Activated CD8-positive, alpha-beta memory T cell treated with anti-CD3 and anti-CD28 coated beads, Interleukin-2, amount 50 U/mL, for 24 hours (primary cell): ENCODE measurements at regions not wholly inside any gene's neighbourhood (a gene's known extent, or its start where the extent isn't known, plus 50 kb on each side); places are given as distances from the start of the nearest gene placed in this dataset.
"Not testable (repeated sequence)": the region's sequence is repeated elsewhere in the genome, so short reads cannot be mapped to it uniquely, and the experiment has no call there.

ENCODE experiments used
- DNase-seq: peaks from one replicate; pipeline ENCODE4 v3.0.0-alpha.2; 2020; ENCODE audit errors: extremely low read depth

DNA sequence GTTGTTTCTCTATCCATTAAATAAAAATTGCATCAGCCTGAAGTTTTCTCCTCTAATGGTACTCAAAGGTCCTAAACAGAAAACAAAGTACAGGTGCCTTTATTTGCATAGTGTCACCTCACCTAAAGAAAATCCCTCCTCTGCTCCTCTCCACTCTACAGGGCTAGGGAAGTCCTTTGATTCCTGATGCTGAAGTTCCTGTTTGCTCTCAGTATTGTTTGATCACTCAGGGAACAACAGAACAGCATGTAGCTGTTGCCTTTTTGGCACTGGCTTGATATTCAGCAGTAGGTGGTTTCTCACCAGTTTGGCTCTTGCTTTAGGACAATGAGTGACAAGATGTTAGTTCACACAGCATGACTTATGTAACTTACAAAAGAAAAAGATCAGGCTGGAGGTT lies 156.2 kb upstream of the SLC7A11 start:
- DNase-seq, result no peak

DNA sequence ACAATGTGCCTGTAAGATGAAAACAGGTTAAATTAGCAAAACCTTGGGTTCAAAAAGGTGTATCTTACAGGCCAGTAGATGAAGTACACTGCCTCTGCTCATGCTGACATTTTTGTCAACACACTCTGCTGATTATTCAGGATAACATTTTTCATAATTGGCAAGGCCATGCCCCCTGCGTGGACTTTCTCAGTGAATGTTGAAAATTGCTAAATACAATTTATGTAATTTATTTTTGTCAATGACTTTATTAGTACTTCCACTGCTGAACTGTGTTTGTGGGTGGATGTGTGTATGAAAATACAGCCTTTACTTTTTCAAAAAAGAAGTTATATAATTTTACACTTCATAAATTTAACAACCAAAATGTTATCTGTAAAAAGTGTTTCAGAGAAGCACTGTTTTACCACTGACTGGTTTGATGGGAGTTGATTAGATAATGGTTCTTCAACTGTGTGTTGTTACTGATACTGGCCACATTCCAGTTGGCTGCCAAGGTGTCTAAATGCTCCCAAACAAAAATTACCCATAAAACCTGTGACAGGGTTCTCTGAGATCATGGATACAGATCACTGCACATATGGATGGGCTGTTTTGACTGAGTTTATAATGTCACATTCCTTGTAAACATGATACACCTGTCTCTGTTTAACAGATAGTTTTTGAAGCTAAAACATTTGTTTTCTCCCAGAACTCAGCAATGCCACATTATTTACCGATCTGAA lies 151.9 kb upstream of the SLC7A11 start:
- no peak for DNase-seq

DNA sequence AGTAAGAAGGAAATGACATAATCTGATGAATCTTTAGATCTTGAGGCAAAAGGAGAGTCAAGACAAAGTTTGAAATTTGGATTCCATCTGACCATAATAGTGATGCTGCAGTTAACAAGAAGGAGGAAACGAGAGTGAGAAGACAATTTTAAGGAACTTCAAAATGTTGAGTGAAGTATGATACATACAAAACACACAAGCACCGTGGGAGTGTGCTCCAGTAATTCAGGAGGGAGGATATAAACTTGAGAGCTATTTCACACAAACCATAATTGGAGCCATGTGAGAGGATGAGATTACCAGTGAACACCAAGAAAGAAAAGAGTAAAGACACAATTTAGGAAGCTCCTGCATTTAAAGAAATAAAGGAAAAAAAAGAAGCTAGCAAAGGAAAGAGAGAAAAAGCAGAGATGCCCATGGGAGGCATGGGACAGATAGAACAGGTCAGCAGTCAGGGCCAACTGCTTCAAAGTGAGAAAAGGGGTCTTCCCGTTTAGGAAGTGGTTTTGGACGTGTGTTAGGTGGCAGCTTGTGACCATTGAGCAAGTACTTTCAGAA lies 150.7 kb upstream of the SLC7A11 start:
- no peak for DNase-seq

DNA sequence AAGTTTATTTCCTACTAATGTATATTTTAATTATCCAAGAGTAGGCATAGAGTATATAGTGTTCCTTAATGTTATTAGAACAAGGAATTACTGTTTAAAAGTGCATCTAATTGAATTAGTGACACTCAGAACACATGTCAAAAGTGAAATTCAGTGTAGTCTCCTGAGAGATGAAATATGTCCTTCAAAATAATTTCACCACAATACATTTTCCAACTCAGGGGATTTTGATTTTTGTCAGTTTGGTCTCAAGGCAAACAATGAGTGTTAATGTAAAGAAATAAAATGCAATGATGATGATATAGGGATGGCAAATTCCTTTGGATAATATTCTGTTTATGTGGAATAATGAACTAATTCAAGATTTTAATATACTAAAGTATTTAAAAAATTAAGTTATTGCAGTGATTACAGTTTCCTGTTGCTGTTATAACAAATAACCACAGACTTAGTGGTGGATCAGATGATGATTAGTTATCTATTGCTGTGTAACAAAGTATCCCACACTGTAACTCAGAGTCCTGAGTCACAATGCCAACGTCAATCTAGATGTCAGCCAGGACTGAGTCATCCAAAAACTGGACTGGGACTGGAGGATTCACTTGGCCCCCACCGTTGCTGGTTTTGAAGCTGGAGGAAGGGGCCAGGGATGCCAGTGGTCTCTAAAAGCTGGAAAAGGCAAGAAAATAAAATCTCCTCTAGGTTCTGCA lies 148.0 kb upstream of the SLC7A11 start:
- DNase-seq, result no peak

DNA sequence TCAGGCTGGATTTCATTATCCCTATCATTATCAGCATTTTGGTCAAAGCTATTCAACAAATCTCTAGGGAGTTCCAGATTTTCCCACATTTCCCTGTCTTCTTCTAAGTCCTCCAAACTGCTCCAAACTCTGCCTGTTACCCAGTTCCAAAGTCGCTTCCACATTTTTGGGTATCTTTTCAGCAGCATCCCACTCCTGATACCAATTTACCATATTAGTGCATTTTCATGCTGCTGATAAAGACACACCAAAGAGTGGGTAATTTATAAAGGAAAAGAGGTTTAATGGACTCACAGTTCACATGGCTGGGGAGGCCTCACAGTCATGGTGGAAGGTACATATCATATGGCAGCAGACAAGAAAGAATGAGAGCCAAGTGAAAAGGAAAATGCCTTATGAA lies 132.8 kb upstream of the SLC7A11 start:
- DNase-seq, result no peak

DNA sequence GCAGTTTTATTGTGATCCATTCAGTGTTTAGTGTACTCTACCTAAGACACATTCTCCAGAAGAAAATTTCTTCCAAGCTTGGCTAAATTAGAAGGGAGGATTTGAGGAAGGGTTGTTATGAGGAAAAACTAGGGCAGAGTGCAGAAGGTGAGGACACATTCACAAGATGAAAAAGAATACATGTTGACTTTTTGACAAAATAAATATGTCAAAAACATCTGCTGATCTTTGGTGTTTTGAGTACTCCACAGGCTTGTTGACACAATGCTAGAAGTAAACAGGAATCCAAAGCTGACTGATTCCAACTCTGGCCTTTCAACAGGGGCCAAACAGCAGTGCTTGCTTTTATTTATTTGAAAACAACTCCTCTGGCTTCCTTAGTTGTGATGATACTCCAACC lies 125.8 kb upstream of the SLC7A11 start:
- no peak for DNase-seq

DNA sequence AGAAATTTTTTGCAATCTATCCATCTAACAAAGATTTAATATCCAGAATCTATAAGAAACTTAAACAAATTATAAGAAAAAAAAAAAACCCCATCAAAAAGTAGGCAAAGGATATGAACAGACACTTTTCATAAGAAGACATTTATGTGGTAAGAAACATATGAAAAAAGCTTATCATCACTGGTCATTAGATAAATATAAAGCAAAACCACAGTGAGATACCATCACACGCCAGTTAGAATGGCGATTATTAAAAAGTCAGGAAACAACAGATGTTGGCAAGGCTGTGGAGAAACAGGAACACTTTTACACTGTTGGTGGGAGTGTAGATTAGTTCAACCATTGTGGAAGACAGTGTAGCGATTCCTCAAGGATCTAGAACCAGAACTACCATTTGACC lies 110.3 kb upstream of the SLC7A11 start:
- not testable (repeated sequence) for DNase-seq

DNA sequence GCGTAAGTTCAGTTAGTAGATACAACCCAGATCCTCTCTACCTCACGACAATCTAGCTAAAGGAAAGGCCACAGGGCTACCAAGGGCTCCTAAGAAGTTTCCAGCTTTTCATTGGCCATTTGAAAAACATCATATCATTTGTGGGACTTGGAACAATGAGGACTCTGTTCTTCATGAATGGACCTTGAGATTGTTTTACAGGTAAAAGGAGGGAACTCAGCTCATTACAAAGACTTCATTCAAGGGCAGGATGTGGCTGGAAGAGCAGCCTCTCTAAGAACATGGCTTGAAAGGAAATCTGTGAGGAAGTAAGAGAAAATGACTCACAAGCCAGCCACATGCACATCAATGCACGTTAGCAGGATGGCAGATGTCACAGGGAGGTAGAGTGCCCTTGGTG lies 105.9 kb upstream of the SLC7A11 start:
- no peak for DNase-seq

DNA sequence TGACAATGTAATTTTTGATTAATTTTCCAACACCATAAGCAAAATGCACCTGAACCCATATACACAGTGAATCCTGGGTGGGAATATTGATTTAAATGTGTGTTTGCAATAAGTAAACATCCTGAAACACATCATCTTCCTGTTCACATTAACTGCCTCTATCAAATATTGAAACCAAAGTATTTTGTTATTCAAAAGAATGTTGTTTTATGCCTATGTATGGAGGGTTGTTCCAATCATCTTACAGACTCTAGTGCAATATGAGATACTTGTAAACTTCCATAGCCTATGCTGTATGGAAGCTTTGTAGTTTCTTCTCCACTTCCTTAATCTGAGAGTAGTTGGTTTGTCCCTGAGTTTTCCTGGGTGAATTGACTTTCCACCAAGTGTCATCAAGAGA lies 105.4 kb upstream of the SLC7A11 start:
- DNase-seq, result no peak

DNA sequence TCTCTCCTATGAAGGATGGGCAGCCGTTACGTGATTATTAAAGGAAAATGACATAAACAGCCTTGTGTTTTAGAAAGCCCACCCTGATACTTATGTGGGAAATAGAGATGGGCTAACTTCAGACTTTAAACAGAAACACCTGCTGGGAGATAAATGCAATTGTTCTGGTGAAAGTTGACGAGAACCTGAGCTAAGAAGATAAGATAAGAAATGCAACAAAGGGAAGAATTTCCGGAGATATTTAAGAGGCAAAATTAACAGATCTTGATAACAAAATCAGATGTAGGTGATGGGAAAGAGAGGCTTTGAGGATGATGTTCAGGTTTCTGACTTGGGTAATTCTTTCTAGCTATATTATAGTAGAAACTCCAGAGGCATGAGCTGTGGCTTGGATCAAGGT lies 102.7 kb upstream of the SLC7A11 start:
- DNase-seq, result no peak

DNA sequence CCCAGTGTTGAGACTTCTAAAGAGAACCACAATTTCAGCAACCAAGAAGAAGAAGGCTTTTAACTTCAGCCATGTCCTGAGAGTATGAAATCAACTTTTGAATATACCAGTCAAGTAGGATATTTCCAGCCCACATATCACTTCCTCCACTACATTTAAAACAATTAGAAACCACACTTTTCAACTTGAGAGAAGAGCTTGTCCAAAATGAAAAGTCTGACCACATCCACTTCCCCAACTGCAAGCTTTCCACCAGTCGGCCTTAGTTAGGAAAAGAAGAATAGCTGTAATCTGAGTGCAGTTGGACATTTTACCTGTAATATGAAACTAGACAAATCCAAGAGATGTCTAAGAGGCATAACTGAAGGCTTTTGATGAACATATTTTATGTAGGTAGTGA lies 101.9 kb upstream of the SLC7A11 start:
- DNase-seq, result no peak

DNA sequence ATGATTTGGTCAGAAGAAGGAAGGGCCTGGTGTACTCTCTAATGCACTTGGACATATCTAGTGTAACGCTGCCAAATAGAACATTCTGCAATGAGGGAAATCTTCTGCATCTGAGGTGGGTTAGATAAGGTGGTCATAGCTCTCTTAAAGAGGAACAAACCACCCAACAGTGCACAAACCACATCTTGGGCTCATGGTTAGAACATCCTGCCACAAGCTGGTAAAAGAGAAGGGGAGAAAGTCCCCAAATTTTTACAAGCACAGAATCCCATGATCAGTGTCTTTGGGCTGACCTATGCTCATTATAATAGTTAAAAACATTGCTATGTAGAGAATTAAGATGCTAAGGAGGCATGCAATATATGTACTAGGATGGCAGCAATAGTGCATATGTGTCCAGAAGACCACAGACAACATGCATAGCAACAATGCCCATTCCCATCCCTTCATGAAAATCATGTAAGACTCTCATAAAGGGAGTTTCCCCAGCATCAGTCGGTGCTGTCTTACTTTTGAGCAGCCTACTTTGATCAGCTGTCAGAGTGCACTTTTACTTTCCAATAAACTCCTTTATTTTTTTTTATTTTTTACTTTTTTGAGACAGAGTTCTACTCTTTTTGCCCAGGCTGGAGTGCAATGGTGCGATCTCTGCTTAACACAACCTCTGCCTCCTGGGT lies 99.7 kb upstream of the SLC7A11 start:
- DNase-seq, result no peak

DNA sequence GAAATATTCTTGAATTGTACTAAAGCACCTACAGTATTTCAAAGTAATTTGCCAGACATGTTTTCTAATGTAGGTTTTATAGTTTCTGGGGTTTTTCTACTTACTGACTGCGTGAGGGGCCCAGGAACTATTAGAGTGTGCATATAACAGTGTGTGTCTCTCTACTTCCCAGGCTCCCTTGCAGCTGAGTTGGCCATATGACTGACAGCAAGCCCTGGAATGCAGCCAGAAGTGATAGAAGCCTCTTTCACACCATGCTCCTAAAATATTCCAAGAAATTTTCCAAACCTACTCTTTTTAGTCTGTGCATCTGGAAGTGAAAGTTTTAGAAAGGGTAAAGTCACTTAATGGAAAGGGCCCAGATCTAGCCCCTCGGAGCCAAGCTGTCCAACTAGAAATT lies 96.7 kb upstream of the SLC7A11 start:
- no peak for DNase-seq

DNA sequence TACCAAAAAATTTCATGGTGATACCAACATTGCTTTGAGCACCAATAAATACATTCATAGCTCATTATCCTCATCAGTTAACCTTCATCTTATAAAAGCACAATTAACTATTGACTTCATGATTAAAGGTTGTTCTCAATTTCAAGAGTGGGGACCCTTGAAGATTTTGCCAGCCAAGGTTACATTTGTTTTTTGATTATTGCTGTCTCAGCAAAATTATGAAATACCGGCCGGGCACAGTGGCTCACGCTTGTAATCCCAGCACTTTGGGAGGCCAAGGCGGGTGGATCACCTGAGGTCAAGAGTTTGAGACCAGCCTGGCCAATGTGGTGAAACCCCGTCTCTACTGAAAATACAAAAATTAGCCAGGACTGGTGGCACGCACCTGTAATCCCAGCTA lies 96.1 kb upstream of the SLC7A11 start:
- not testable (repeated sequence) for DNase-seq

DNA sequence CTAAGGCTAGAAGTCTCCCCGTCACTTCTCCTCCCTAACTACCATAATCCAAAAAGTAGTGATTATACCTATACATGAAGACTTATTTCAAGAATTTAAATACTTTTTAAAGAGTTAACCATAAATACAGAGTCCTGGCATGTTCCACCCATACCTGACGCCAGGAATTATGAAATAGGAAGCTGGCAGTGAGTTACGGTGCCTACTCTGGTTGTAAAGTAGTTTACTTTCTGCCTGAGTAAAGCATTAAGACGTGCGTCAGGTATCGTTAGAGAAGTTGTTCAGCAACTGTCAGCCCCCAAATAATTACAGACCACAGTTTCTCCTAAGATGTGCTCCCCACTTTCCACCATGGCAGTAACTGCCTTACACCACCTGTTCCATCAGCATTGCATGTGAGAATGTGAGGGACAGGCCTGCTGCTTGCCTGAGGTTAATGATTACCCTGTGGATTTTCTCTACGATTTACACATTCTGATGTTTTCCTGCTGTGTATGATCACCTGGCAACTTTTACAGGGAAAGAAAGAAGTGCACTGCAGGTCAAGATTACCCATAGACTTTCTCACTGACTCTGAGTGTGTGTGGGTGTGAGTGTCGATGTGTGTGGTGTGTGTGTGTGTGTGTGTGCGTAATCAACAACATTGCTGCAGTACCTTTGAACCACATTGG lies 92.3 kb upstream of the SLC7A11 start:
- no peak for DNase-seq

DNA sequence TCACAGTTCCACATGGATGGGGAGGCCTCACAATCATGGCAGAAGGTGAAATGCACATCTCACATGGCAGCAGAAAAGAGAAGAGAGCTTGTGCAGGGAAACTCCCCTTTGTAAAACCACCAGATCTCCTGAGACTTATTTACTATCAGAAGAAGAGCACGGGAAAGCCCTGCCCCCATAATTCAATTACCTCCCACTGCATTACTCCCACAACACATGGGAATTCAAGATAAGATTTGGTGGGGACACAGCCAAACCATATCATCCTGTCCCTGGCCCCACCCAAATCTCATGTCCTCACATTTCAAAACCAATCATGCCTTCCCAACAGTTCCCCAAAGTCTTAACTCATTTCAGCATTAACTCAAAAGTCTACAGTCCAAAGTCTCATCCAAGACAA lies 90.3 kb upstream of the SLC7A11 start:
- DNase-seq, result not testable (repeated sequence)

DNA sequence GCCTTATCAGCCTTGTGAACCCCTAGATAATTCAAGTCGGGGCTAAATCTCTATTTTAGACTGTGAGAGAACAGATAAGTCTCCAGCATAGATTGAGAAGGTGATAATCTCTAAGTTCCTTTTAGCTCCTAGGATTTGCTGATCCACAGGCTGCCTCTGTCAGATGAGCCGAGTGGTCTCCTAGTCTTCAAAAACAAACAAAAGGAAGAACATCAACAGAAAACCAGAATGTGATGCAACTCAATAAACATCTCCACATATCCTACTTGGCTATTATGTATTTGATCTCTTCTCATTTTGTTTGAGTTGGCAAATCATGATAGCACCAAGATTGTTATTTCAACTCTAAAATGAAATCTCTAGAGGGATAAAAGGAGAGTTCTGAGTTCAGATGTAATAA lies 88.4 kb upstream of the SLC7A11 start:
- no peak for DNase-seq

DNA sequence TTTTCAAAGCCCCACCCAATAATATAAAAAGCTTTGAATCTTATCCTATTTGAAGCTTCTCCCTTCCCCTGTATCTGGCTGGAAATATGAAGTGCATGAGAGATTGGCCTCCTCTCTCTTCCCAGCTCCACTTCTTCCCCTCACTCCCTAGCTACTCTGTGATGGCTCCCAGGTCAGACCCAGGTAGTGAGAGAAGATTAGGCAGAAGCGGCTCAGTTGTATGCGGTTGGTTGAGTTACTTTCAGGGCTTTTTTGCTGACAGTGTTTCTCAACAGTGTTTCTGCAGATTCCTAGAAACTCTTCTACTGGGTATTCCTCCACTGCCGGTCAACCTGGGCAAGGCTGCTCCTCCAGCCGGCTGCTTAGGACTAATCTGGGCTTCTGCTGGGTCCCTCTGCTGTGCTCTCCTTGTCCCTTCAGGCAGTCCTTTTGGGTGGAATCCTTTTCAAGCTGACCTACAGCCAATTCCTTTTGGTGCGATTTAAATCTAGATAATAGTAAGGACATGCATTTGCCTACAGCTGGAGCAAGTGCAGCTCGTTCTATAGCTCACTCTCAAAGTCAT lies 87.4 kb upstream of the SLC7A11 start:
- no peak for DNase-seq

DNA sequence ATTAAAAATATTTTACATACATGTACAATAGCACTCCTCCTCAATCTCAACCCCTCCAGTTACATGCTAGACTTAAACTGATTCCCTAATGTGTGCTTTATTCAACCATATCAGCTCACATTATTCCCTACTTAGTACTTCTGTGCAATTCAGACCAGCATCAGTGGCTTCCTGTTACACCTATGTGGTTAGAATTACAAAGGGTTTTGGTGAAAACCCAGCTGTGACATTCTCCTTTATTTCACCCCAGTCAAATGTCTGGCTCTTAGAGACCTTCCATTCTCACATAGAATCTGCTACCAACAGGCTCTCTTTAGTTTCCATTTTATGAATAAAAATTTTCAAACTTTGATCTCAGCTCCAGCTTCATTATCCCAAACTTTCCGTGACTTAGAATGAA lies 85.2 kb upstream of the SLC7A11 start:
- DNase-seq, result no peak

DNA sequence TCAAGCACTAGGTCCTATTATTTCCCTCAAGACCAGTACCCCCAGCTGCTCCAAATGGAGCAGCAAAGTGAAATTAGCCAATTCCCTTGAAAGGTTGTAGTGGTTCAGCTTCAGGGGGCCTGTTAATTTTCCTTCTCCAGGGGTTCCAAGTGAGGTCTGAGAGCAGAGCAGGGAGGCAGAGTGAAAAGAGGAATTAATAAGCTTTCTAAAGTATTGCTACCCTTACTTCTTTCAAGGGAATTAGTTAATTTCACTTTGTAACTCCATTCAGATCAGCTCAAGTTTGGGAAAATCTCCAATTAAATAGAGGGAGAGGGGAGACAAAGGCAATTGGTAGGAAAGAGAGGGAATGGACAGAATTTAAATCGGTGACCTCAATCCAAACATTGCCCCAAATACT lies 78.7 kb upstream of the SLC7A11 start:
- DNase-seq, result no peak

DNA sequence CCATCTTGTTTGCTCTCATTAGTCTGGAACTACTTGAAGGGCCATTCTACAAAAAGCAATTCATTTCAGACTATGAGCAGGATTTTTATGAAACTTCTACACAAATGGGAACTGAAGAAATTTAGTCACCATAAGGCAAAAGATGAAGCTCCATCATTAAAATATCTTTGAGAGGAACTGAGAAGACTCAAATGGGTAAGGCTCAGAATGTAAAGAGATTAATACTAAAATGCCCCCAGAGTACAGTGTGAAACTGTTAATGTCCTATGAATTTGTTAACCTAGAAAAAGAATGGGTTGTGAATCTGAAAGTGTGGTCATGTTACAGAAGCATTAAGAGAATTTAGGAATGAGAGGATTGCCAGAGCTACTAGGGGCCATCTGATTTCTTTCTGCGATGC lies 77.9 kb upstream of the SLC7A11 start:
- DNase-seq, result no peak

DNA sequence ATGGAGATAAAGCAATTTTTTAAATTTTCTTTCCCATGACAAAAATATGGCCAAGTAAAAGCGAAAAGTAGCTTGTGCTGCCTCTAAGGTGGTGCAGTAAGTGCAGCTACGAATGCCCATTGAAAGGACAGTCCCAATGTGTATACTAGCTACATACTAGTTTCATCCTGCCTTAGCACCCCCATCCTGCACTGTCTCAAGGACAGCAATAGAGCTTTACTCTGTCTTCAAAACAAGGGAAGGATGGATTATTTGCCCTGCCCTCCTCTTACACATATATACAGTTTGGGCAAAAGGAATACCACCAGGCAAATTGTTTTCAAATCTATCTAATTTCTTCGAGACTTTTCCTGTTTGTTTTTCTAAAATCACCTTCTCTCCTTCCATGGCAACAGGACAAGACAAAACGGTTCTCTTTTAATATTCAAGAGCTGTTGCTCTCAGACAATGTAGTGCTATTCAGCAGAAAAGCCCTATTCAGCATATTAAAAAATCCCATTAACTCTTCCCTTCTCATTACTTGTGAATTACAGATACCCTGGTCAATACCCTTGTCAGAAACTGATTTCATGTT lies 75.1 kb upstream of the SLC7A11 start:
- DNase-seq, result no peak
